ENCODE measurements at regions not wholly inside any gene's neighbourhood (a gene's known extent, or its start where the extent isn't known, plus 50 kb on each side); places are given as distances from the start of the nearest gene placed in this dataset.
"Not testable (repeated sequence)": the region's sequence is repeated elsewhere in the genome, so short reads cannot be mapped to it uniquely, and the experiment has no call there.

GRCh38 chr20:12927489-12927888 lies 81.3 kb upstream of the SPTLC3 start:
- DNase-seq (ENCODE audit: low read depth in 4 of 4, low spot score in 1 of 4), result no peak

GRCh38 chr20:12928358-12928754 lies 80.4 kb upstream of the SPTLC3 start:
- DNase-seq (ENCODE audit: low read depth in 4 of 4, low spot score in 1 of 4), result no peak

GRCh38 chr20:12928755-12929401 lies 79.9 kb upstream of the SPTLC3 start:
- DNase-seq (ENCODE audit: low read depth in 4 of 4, low spot score in 1 of 4), result no peak

- no peak for DNase-seq (ENCODE audit: low read depth in 4 of 4, low spot score in 1 of 4)
These were observed 72.8 kb upstream of the SPTLC3 start for GRCh38 chr20:12936020-12936419.

GRCh38 chr20:12936524-12936923 lies 72.2 kb upstream of the SPTLC3 start:
- no peak for DNase-seq (ENCODE audit: low read depth in 4 of 4, low spot score in 1 of 4)

DNA sequence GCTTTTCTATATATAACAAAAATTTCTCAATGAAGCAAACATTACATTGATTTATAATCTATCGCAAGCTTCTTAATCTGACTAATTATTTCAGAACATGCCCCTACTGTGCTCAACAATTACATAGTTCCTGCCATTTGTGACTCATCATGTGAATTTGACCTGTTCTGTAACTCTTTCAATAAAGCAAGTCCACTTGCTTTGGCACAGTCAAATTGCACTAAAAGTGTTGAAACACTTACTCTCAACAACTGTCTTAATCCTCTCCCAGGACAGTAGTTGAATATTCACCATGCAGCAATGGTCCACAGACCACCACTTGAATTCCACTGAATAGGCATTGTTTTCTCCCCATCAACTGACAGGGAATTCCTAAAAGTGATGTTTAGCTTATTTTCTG lies 67.7 kb upstream of the SPTLC3 start:
- DNase-seq (ENCODE audit: low read depth in 4 of 4, low spot score in 1 of 4), result no peak

DNA sequence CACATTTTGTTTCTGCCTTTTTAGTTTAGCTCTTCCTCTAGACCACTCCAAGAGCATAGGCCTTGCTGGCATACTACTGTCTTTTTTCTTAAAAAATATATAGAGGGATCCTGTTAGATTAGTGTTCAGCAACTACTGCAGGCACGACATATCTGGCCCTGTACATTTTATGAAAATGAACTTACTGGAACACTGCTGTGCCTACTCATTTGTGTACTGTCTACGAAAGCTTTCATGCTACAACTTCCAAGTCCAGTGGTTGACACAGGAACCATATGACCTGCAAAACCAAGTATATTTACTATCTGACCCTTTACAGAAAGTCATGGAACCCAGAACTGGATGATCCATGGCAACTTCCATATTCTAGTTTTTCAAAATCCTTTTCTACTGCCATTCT lies 66.6 kb upstream of the SPTLC3 start:
- DNase-seq (ENCODE audit: low read depth in 4 of 4, low spot score in 1 of 4), result no peak

DNA sequence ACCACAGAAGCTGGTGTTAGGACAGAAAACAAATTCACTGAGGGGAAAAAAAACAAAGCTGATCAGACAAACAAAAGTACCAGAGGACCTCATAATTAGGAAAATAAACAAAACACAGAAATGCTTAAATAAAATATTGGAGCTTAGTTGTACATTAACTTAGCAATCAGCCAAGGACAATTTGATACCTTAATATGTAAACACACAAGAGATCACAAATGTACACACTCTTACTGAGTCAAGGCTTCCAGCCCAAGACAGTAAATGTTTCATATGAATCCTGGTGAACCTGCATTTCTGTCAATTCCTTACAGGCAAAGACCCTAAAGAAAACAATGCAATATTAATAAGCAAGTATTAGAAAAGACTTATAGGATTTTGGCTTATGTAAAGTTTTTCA lies 62.0 kb upstream of the SPTLC3 start:
- no peak for DNase-seq (ENCODE audit: low read depth in 4 of 4, low spot score in 1 of 4)

DNA sequence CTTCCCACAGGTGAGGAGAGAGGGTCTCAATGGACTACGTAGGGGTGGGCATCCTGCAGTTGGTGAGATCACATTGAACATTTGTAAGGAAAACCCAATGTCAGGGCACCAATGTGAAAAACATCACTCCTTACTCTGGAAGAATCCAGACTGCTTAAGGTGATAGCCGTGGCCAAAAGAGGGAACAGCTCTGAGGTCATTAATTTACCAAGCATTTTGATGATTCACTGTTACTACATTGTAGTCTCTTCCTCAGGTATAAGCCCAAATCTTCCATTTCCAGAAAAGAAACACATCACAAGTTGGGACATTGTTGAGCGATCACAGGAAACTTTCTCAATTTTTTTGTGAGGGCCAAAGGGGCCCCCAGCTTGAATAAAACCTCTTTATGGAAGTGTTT lies 61.1 kb upstream of the SPTLC3 start:
- no peak for DNase-seq (ENCODE audit: low read depth in 4 of 4, low spot score in 1 of 4)

GRCh38 chr20:12949429-12949980 lies 59.3 kb upstream of the SPTLC3 start:
- DNase-seq (ENCODE audit: low read depth in 4 of 4, low spot score in 1 of 4), result no peak

- DNase-seq (ENCODE audit: low read depth in 4 of 4, low spot score in 1 of 4), result not testable (repeated sequence)
These were observed 54.5 kb upstream of the SPTLC3 start for GRCh38 chr20:12954254-12954653.

GRCh38 chr20:12955611-12956010 lies 53.2 kb upstream of the SPTLC3 start:
- DNase-seq (ENCODE audit: low read depth in 4 of 4, low spot score in 1 of 4), result no peak

DNA sequence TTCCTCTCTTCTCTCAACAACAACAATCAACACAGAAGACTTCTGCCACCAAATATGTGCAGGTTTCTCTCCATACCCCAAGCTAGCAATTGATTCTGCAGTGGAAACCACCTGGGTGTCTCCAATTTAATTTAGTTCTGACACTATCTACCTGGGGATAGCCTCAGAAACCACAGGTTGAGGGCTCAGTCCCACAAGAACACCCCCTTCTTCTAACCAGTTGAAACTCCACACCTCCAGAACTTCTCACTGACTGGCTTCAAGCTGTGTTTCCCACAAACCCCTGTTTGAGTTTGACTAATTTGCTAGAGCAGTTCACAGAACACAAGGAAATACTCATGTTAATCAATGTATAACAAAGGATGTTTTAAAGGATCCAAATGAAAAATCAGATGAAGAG lies 52.5 kb upstream of the SPTLC3 start:
- no peak for DNase-seq (ENCODE audit: low read depth in 4 of 4, low spot score in 1 of 4)

- no peak for DNase-seq (ENCODE audit: low read depth in 4 of 4, low spot score in 1 of 4)
These were observed 50.8 kb upstream of the SPTLC3 start for GRCh38 chr20:12957968-12958367.
